AG10803 (cell line): ENCODE measurements at regions not wholly inside any gene's neighbourhood (a gene's known extent, or its start where the extent isn't known, plus 50 kb on each side); places are given as distances from the start of the nearest gene placed in this dataset.
A peak's percentile ranks its signal among the peaks of the same experiment; 100 is the strongest.
"Not testable (repeated sequence)": the region's sequence is repeated elsewhere in the genome, so short reads cannot be mapped to it uniquely, and the experiment has no call there.

Experiments
- DNase-seq: peaks from one replicate; pipeline ENCODE4 v3.0.0; 2010; ENCODE audit warnings: low read depth
- H3K4me3 ChIP-seq: 2 replicates; pipeline ENCODE4 v1.5.1; 2011; ENCODE audit warnings: mild to moderate bottlenecking, low read length, control low read depth
- TF ChIP-seq, protein P1 (sequence below): conservative IDR thresholded peaks from 2 replicates; pipeline ENCODE4 v1.5.1; 2011; ENCODE audit warnings: mild to moderate bottlenecking, low read length, control low read depth, inconsistent platforms

- DNase-seq: peak; percentile 2
- no peak overlapping the region for H3K4me3 ChIP-seq
- TF ChIP-seq, protein P1, sequence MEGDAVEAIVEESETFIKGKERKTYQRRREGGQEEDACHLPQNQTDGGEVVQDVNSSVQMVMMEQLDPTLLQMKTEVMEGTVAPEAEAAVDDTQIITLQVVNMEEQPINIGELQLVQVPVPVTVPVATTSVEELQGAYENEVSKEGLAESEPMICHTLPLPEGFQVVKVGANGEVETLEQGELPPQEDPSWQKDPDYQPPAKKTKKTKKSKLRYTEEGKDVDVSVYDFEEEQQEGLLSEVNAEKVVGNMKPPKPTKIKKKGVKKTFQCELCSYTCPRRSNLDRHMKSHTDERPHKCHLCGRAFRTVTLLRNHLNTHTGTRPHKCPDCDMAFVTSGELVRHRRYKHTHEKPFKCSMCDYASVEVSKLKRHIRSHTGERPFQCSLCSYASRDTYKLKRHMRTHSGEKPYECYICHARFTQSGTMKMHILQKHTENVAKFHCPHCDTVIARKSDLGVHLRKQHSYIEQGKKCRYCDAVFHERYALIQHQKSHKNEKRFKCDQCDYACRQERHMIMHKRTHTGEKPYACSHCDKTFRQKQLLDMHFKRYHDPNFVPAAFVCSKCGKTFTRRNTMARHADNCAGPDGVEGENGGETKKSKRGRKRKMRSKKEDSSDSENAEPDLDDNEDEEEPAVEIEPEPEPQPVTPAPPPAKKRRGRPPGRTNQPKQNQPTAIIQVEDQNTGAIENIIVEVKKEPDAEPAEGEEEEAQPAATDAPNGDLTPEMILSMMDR: no peak
Measured at GRCh38 chrX:55867181-55867651, 149.7 kb downstream of the RRAGB start.

GRCh38 chrX:55867708-55868107, 150.2 kb downstream of the RRAGB start:
- no peak for DNase-seq
- H3K4me3 ChIP-seq: no peak overlapping the region
- TF ChIP-seq, protein P1: no peak

DNA sequence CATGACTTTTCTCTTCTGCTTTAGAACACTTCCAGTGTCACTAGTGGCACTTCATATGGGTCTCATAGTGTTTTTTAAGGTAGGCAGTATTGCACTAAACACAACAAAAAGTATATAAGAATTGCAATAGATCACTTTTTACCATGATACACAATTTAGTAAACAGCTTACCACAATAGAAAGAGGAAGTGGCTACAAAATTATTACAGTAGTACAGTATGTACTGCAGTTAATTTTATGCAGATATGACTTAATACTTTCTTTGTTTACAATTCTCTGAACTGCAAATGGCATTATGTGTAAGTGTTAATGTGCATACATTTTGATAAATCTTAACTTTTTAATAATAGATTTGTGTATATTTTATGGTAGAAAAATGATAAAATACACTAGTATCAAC, 157.3 kb downstream of the RRAGB start:
- TF ChIP-seq, protein P1: no peak
- DNase-seq: no peak
- H3K4me3 ChIP-seq: no peak overlapping the region

- not testable (repeated sequence) for H3K4me3 ChIP-seq, DNase-seq
Measured at GRCh38 chrX:55883541-55883940, 166.0 kb downstream of the RRAGB start.

GRCh38 chrX:55907968-55908607, 190.5 kb downstream of the RRAGB start:
- peak overlapping the region; percentile 73 for H3K4me3 ChIP-seq
- TF ChIP-seq, protein P1: peak; percentile 38
- DNase-seq: peak; percentile 42

DNA sequence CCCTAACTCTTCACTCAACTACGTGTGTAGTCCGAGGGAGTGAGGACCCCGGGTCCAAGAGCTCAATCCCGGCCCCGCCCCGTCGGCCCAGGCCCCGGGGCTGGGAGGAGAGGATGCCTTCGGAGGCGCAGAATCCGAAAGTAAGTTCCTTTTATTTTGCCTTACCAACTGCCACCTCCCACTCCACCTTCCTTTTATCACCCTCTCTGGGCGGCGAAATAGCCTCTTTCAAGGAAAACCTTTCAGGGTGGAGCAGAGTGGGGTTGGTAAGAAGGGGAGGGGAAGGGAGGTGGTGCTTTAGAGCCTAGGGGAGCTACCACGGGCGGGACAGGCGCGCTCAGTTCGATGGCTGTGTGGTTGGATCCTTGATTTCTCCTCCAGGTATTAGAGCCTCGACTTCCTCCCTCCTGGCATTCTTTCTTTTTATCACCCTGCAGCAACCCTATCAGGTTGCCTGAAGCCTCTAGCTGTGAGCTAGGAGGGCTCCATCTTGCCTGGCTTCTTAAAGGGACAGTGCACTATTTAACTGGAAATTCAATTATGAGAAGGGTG, 191.2 kb downstream of the RRAGB start:
- H3K4me3 ChIP-seq: peak overlapping the region; percentile 73
- peak; percentile 3 for DNase-seq
- TF ChIP-seq, protein P1: no peak

DNA sequence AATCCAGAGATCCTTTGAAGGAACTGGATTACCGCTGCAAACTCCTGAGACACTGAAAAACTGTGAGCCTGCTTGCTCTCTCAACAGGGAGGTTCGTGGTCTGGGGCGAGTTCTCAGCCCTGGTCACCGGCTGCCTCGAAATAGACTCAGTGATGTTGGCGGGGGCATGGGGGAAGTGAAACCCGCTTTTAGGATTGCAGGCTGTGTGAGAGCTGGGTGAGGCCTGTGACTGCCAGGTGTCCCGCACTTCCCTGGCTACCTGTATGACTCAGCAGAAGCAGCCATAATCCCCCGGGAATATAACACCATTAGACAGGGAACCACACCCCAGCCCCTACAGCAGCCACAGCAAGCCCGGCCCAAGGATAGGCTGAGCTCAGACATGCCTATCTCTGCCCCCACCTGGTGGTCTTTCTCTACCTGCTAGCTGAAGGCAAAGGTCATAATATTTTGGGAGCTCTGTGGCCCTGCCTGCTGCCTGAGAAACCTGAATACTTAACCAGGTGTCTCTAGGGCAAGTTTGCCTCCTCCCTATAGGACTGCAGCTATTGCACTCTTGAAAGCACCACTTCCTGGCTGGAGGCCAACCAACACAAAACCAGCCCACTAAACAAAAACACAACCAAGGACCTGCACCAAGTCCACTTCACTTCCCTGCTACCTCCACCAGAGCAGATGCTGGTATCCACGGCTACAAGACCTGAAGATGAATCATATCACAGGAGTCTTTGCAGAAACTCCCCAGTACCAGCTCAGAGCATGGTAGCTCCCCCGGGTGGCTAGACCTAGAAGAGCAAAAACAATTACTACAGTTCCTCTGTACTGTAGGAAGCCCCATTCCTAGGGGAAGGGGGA, 202.0 kb downstream of the RRAGB start:
- DNase-seq: no peak
- no peak overlapping the region for H3K4me3 ChIP-seq
- TF ChIP-seq, protein P1: no peak
